Panc1 (cell line): ENCODE measurements at regions not wholly inside any gene's neighbourhood (a gene's known extent, or its start where the extent isn't known, plus 50 kb on each side); places are given as distances from the start of the nearest gene placed in this dataset.

ENCODE experiments used
- ATAC-seq: fragments of 200-7000 bp; cut with Tn5 transposase; 2 replicates; pipeline ENCODE4 v1.9.1; 2020; ENCODE audit warnings: mild to moderate bottlenecking, moderate library complexity
- BruUV-seq: library from RNA; stranded (reverse); fragments of 400-500 nt; replicated peaks from 2 replicates; lab custom pipeline; 2021; lab: Mats Ljungman, UMichigan
- CTCF ChIA-PET: fragments of 300-600 bp; sonication (Branson Sonifier 250); formaldehyde crosslinking; loops from one replicate; lab custom pipeline; 2022; ENCODE audit warnings: antibody characterized with exemption; lab: Charles Lee
- POLR2A ChIA-PET: fragments of 300-600 bp; sonication (Branson Sonifier 250); formaldehyde crosslinking; loops from one replicate; lab custom pipeline; 2022; ENCODE audit warnings: antibody characterized with exemption; lab: Charles Lee
- DNase-seq: peaks from one replicate; pipeline ENCODE4 v3.0.0-alpha.2; 2010; ENCODE audit warnings: low read depth, low spot score
- H3K27ac ChIP-seq: 2 replicates; pipeline ENCODE4 v1.5.1; 2011; ENCODE audit warnings: mild to moderate bottlenecking, low read length, inconsistent platforms
- H3K27me3 ChIP-seq: fragments of 200-500 bp; sonication (Bioruptor generic); 2 replicates; pipeline ENCODE4 v1.6.0; 2014; ENCODE audit warnings: low read length, inconsistent platforms; ENCODE audit not compliant: control insufficient read depth, insufficient read depth
- H3K36me3 ChIP-seq: fragments of 200-500 bp; sonication (Bioruptor generic); 2 replicates; pipeline ENCODE4 v1.5.1; 2014; ENCODE audit warnings: inconsistent platforms, mild to moderate bottlenecking, low read length, moderate library complexity; ENCODE audit not compliant: control insufficient read depth, insufficient read depth
- H3K4me1 ChIP-seq: 2 replicates; pipeline ENCODE4 v1.5.1; 2011; ENCODE audit warnings: inconsistent platforms, mild to moderate bottlenecking, low read length, moderate library complexity; ENCODE audit not compliant: control insufficient read depth, insufficient read depth
- H3K4me3 ChIP-seq, 2 experiments: 2 replicates each; pipeline ENCODE4 v1.5.1; 2011 to 2012; ENCODE audit warnings: low read depth in 2 of 2, low read length in 2 of 2, mild to moderate bottlenecking in 2 of 2, inconsistent platforms in 1 of 2, moderate library complexity in 1 of 2
- H3K9me3 ChIP-seq: fragments of 200-500 bp; sonication (Bioruptor generic); 2 replicates; pipeline ENCODE4 v1.5.1; 2014; ENCODE audit warnings: low read depth, mild to moderate bottlenecking, inconsistent platforms, low read length, moderate library complexity; ENCODE audit not compliant: control insufficient read depth, insufficient read depth
- CTCF ChIP-seq: fragments of 450-650 bp; IDR thresholded peaks from 2 replicates; pipeline ENCODE4 v1.5.1; 2017; ENCODE audit warnings: mild to moderate bottlenecking
- POLR2AphosphoS5 ChIP-seq: IDR thresholded peaks from 2 replicates; pipeline ENCODE4 v1.6.1; 2012; ENCODE audit warnings: mild to moderate bottlenecking, low read depth, low read length, moderate library complexity
- REST ChIP-seq, 2 experiments: IDR thresholded peaks; 2 replicates each; pipeline ENCODE4 v1.6.1; 2011 to 2012; ENCODE audit warnings: low read depth in 2 of 2, control low read depth in 1 of 2, low read length in 1 of 2, mild to moderate bottlenecking in 1 of 2, moderate library complexity in 1 of 2; ENCODE audit not compliant: insufficient read depth in 1 of 2
- SIN3A ChIP-seq: IDR thresholded peaks from 2 replicates; pipeline ENCODE4 v1.6.1; 2012; ENCODE audit warnings: low read depth, mild to moderate bottlenecking, low read length, moderate library complexity, borderline replicate concordance; ENCODE audit not compliant: insufficient read depth
- TCF7L2 ChIP-seq: IDR thresholded peaks from 2 replicates; pipeline ENCODE4 v1.6.1; 2011; ENCODE audit warnings: mild to moderate bottlenecking, low read depth, low read length, inconsistent platforms
- in situ Hi-C: cut with HindIII; loops from 2 replicates; pipeline ENCODE4 v1.10.0; 2016; ENCODE audit warnings: low sequenced_read_pairs, low pct_unique_long_range_greater_than_20kb
- intact Hi-C: fragments of 100-400 bp; cut with micrococcal nuclease; formaldehyde crosslinking; loops from one replicate; pipeline ENCODE4 v1.10.0; 2022; ENCODE audit not compliant: unreplicated experiment

- BruUV-seq: no TSS peak
- no peak for ATAC-seq
- Histone ChIP-seq H3K4me1 (no peaks in the 10 kb centered on the region), H3K36me3 (no peaks in the 10 kb centered on the region), H3K27me3 (no peaks in the 10 kb centered on the region), H3K4me3 (no peak overlapping the region), H3K27ac (no peak overlapping the region), H3K9me3 (no peaks in the 10 kb centered on the region)
- CTCF ChIA-PET: no interaction called here
- TF ChIP-seq TCF7L2: no peak
- TF ChIP-seq POLR2AphosphoS5: no peak
- TF ChIP-seq SIN3A: no peak
- no peak for TF ChIP-seq REST (IDR thresholded peaks at IDR 0.05; ENCODE audit: insufficient read depth in 1 of 2, low read depth in 2 of 2, low read length in 1 of 2)
- no peak for TF ChIP-seq CTCF
- intact Hi-C loops: no loop called here
- in situ Hi-C loops: no loop called here
- no peak for DNase-seq
- POLR2A ChIA-PET: no interaction called here
Measured at GRCh38 chr12:84186433-84186832, 726.2 kb downstream of the SLC6A15 start.

- ChIA-PET CTCF (interaction anchor here (0.6 kb wide), 1 partner anchor 213 kb away, joined by 3 read pairs; no protein-coding TSS in a partner anchor), POLR2A (no interaction called here)
- Histone ChIP-seq H3K4me1 (no peaks in the 10 kb centered on the region), H3K36me3 (no peaks in the 10 kb centered on the region), H3K4me3 (no peak overlapping the region), H3K27me3 (no peaks in the 10 kb centered on the region), H3K9me3 (no peaks in the 10 kb centered on the region), H3K27ac (no peak overlapping the region)
- DNase-seq (no peak), ATAC-seq (no peak)
- in situ Hi-C loops: no loop called here
- intact Hi-C loops: no loop called here
- BruUV-seq: no TSS peak
- TF ChIP-seq SIN3A: no peak
- no peak for TF ChIP-seq TCF7L2
- TF ChIP-seq POLR2AphosphoS5: no peak
- TF ChIP-seq REST (IDR thresholded peaks at IDR 0.05; ENCODE audit: insufficient read depth in 1 of 2, low read depth in 2 of 2, low read length in 1 of 2): no peak
- TF ChIP-seq CTCF: no peak
Measured at GRCh38 chr12:84183576-84183975, 729.0 kb downstream of the SLC6A15 start.
